Ishikawa (cell line): ENCODE measurements at regions not wholly inside any gene's neighbourhood (a gene's known extent, or its start where the extent isn't known, plus 50 kb on each side); places are given as distances from the start of the nearest gene placed in this dataset.

Experiments
- CEBPB ChIP-seq: IDR thresholded peaks from 2 replicates; pipeline ENCODE4 v1.6.1; 2012
- CREB1 ChIP-seq: IDR thresholded peaks from 2 replicates; pipeline ENCODE4 v1.6.1; 2012; ENCODE audit warnings: low read depth
- EGR1 ChIP-seq: IDR thresholded peaks from 2 replicates; pipeline ENCODE4 v1.6.1; 2012
- EP300 ChIP-seq: IDR thresholded peaks from 2 replicates; pipeline ENCODE4 v1.6.1; 2012; ENCODE audit warnings: borderline replicate concordance
- FOXM1 ChIP-seq: IDR thresholded peaks from 2 replicates; pipeline ENCODE4 v1.6.1; 2012; ENCODE audit warnings: low read depth, borderline replicate concordance
- MAX ChIP-seq: IDR thresholded peaks from 2 replicates; pipeline ENCODE4 v1.6.1; 2012
- NFIC ChIP-seq: IDR thresholded peaks from 2 replicates; pipeline ENCODE4 v1.6.1; 2012
- RAD21 ChIP-seq: IDR thresholded peaks from 2 replicates; pipeline ENCODE4 v1.6.1; 2012; ENCODE audit warnings: low read depth
- REST ChIP-seq: IDR thresholded peaks from 2 replicates; pipeline ENCODE4 v1.6.1; 2012; ENCODE audit warnings: low read depth, mild to moderate bottlenecking
- TAF1 ChIP-seq: IDR thresholded peaks from 2 replicates; pipeline ENCODE4 v1.6.1; 2012; ENCODE audit warnings: low read depth, mild to moderate bottlenecking
- TCF12 ChIP-seq: IDR thresholded peaks from 2 replicates; pipeline ENCODE4 v1.6.1; 2012; ENCODE audit warnings: low read depth
- TEAD4 ChIP-seq: IDR thresholded peaks from 2 replicates; pipeline ENCODE4 v1.6.1; 2012
- USF1 ChIP-seq: IDR thresholded peaks from 2 replicates; pipeline ENCODE4 v1.6.1; 2012
- YY1 ChIP-seq: IDR thresholded peaks from 2 replicates; pipeline ENCODE4 v1.6.1; 2012; ENCODE audit warnings: low read depth
- ZBTB7A ChIP-seq: IDR thresholded peaks from 2 replicates; pipeline ENCODE4 v1.6.1; 2012; ENCODE audit warnings: low read depth

GRCh38 chr1:239744851-239745250, 346.8 kb upstream of the FMN2 start:
- TF ChIP-seq RAD21 (no peak), NFIC (no peak), YY1 (no peak), REST (no peak), TCF12 (no peak), USF1 (no peak), EGR1 (no peak), CEBPB (no peak), MAX (no peak), TEAD4 (no peak), TAF1 (no peak), EP300 (no peak), ZBTB7A (no peak), FOXM1 (no peak), CREB1 (no peak)

- TF ChIP-seq CEBPB (no peak), REST (no peak), RAD21 (no peak), NFIC (no peak), MAX (no peak), ZBTB7A (no peak), TCF12 (no peak), CREB1 (no peak), YY1 (no peak), TEAD4 (no peak), TAF1 (no peak), EGR1 (no peak), USF1 (no peak), FOXM1 (no peak), EP300 (no peak)
Measured at GRCh38 chr1:239755107-239755912, 336.4 kb upstream of the FMN2 start.

GRCh38 chr1:239757716-239758115, 334.0 kb upstream of the FMN2 start:
- TF ChIP-seq MAX = no peak
- no peak for TF ChIP-seq EP300
- TF ChIP-seq REST = no peak
- TF ChIP-seq RAD21 = no peak
- TF ChIP-seq TAF1 = no peak
- TF ChIP-seq USF1 = no peak
- no peak for TF ChIP-seq CREB1
- TF ChIP-seq TCF12 = no peak

GRCh38 chr1:239758756-239759155, 332.9 kb upstream of the FMN2 start:
- TF ChIP-seq USF1 (no peak), YY1 (no peak), RAD21 (no peak), EP300 (no peak)
